Lung (tissue), 11 donors: ENCODE measurements at regions not wholly inside any gene's neighbourhood (a gene's known extent, or its start where the extent isn't known, plus 50 kb on each side); places are given as distances from the start of the nearest gene placed in this dataset.
A peak's percentile ranks its signal among the peaks of the same experiment; 100 is the strongest.

Source experiments
- ATAC-seq: fragments of 200-7000 bp; cut with Tn5 transposase; one replicate; pipeline ENCODE4 v1.9.1; 2020; ENCODE audit warnings: moderate number of reproducible peaks; ENCODE audit not compliant: insufficient read depth, low FRiP score
- DNase-seq, 3 donors: peaks; one replicate each; pipeline ENCODE4 v3.0.0-alpha.2; 2013 to 2017
- H3K27ac ChIP-seq, 2 donors: one replicate each; pipeline ENCODE4 v1.5.1; 2013; ENCODE audit warnings: mild to moderate bottlenecking in 2 of 2, moderate library complexity in 2 of 2, control low read depth in 1 of 2, inconsistent platforms in 1 of 2, low read depth in 1 of 2, low read length in 1 of 2
- H3K27me3 ChIP-seq, 3 donors: one replicate each; pipeline ENCODE4 v1.5.1; 2013; ENCODE audit warnings: low read length in 2 of 3; ENCODE audit not compliant: control insufficient read depth in 3 of 3, insufficient read depth in 3 of 3
- H3K36me3 ChIP-seq, 4 donors: one replicate each; pipeline ENCODE4 v1.5.1; 2013; ENCODE audit warnings: low read length in 4 of 4, mild to moderate bottlenecking in 1 of 4, moderate library complexity in 1 of 4; ENCODE audit not compliant: control insufficient read depth in 4 of 4, insufficient read depth in 4 of 4
- H3K4me1 ChIP-seq, 5 donors: one replicate each; pipeline ENCODE4 v1.5.1; 2013; ENCODE audit warnings: low read length in 5 of 5, mild to moderate bottlenecking in 2 of 5, moderate library complexity in 1 of 5; ENCODE audit not compliant: control insufficient read depth in 5 of 5, insufficient read depth in 5 of 5
- H3K4me3 ChIP-seq: one replicate; pipeline ENCODE4 v1.5.1; 2013; ENCODE audit warnings: mild to moderate bottlenecking, control low read depth, moderate library complexity
- H3K9ac ChIP-seq, 2 donors: one replicate each; pipeline ENCODE4 v1.5.1; 2013; ENCODE audit warnings: low read length in 2 of 2, control low read depth in 1 of 2; ENCODE audit not compliant: insufficient read depth in 1 of 2
- H3K9me3 ChIP-seq, 4 donors: one replicate each; pipeline ENCODE4 v1.5.1; 2013; ENCODE audit warnings: low read length in 3 of 4, mild to moderate bottlenecking in 1 of 4, moderate library complexity in 1 of 4; ENCODE audit not compliant: control insufficient read depth in 4 of 4, insufficient read depth in 3 of 4
- WGBS, 2 donors: extraction: QIAGEN DNeasy Blood & Tissue Kit; methylation state at CpG; one replicate each; pipeline ENCODE4 v1.1.7; 2013; 5-methylcytosine and 5-hydroxymethylcytosine counted together
- TF ChIP-seq, protein P1 (sequence below): IDR thresholded peaks from 2 replicates; pipeline ENCODE4 v1.5.1; 2012; ENCODE audit warnings: mild to moderate bottlenecking; ENCODE audit errors: control extremely low read depth, extremely low read depth
- donor health status: control.
- donor health status: control.
- donor health status: Bipolar disorder and iron deficiency.
- donor health status: healthy.
- donor health status: DM: yes; HTN: yes; CAD: no.

DNA sequence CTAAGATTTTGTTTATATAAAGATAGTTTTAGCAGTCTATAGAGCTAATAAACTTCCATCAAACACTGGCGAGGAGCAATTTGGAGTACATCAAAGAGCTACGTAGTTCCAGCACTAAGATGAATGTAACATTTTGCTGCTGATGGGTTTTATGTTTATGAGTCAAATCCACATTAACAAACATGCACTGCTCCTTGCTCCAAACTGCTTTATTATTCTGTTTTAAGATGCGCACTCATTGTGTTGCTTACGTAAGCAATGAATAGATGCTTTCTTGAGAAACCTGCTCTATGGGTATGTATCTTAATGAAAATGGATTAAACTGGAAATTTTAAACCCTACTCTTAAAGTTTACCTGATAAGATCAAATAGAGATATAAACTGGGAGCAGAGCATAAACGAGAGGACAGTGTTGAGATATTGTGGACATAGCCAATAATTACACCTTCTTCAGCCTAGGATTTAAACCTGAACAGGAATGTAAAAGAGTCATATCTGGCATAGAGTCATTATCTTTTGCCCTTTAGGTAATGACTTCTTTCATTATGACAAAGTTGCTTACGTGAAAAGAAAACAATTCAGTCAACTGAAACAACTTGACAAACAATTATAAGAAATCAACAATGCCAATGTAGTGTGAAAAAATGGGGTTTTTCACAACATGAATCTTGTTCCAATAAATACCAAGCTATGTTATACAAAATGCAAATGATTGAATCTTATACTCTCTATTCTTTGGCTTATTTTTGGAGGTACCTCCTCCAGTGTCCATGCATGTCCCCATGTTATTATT lies 153.5 kb upstream of the MTPN start:
- no peak for ATAC-seq
- Histone ChIP-seq H3K27me3 (no peaks in the 10 kb centered on the region), H3K9ac (no peak overlapping the region), H3K27ac (no peak overlapping the region), H3K4me3 (no peak overlapping the region), H3K36me3 (no peaks in the 10 kb centered on the region), H3K4me1 (peaks cover 0 to 25% (median 0%) of the 10 kb centered on the region in 5 donors), H3K9me3 (no peaks in the 10 kb centered on the region)
- peak in 2 of 3 donors; percentile 56 to 69 for DNase-seq
- TF ChIP-seq, protein P1, sequence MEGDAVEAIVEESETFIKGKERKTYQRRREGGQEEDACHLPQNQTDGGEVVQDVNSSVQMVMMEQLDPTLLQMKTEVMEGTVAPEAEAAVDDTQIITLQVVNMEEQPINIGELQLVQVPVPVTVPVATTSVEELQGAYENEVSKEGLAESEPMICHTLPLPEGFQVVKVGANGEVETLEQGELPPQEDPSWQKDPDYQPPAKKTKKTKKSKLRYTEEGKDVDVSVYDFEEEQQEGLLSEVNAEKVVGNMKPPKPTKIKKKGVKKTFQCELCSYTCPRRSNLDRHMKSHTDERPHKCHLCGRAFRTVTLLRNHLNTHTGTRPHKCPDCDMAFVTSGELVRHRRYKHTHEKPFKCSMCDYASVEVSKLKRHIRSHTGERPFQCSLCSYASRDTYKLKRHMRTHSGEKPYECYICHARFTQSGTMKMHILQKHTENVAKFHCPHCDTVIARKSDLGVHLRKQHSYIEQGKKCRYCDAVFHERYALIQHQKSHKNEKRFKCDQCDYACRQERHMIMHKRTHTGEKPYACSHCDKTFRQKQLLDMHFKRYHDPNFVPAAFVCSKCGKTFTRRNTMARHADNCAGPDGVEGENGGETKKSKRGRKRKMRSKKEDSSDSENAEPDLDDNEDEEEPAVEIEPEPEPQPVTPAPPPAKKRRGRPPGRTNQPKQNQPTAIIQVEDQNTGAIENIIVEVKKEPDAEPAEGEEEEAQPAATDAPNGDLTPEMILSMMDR: no peak
- WGBS, 2 donors: 73 to 83% methylated on average over 6 of the region's 6 CpGs

DNA sequence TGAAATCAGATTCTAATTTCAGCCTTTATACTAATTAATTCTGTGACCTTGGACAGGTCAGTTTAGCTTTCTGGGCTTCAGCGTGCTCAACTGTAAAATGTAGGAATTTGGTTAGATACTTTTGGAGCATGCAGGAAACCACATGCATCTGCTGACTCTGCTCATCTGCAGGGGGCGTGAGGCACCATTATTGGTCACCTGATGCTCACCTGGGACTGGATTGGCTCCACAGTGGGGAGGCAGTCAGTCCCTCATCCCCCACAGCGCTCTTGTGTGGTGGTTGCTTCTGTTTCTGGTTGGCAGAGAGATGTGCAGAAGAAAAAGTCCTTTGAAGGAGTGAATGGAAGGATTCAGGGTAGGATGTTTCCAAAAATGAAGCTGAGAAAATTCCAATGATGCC lies 150.9 kb upstream of the MTPN start:
- Histone ChIP-seq H3K36me3 (no peaks in the 10 kb centered on the region), H3K27ac (no peak overlapping the region), H3K9ac (no peak overlapping the region), H3K27me3 (no peaks in the 10 kb centered on the region), H3K9me3 (no peaks in the 10 kb centered on the region), H3K4me1 (peaks cover 0 to 15% (median 0%) of the 10 kb centered on the region in 5 donors), H3K4me3 (no peak overlapping the region)
- TF ChIP-seq, protein P1: no peak
- WGBS, 2 donors: 70 to 80% methylated on average over 3 of the region's 3 CpGs
- ATAC-seq (no peak), DNase-seq (no peak)

DNA sequence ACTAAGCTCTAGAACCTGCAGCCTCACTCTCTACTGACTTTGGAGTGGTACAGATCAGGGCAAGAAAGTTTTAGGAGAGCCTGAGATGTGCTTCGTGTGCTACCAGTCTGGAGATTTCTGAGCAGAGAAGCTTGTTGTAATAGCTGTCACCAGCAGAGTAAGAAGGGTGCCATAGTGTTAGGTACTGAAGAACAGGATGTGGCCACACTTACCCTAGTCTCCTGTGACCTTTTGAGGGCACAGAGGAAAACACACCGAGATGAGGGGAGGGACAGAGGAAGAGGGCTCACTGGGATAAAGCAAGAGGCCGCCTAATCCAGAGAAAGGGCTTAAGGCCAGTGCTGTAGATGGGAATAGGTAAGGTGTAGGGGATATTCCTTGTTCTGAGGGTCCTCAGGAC lies 146.2 kb upstream of the MTPN start:
- H3K27ac ChIP-seq: no peak overlapping the region
- H3K36me3 ChIP-seq: no peaks in the 10 kb centered on the region
- H3K4me1 ChIP-seq: peaks cover 0 to 15% (median 0%) of the 10 kb centered on the region in 5 donors
- no peak overlapping the region for H3K4me3 ChIP-seq
- no peaks in the 10 kb centered on the region for H3K27me3 ChIP-seq
- no peaks in the 10 kb centered on the region for H3K9me3 ChIP-seq
- WGBS, 2 donors: 79 to 84% methylated on average over 3 of the region's 3 CpGs
- TF ChIP-seq, protein P1: no peak
- DNase-seq (no peak), ATAC-seq (no peak)
- H3K9ac ChIP-seq: no peak overlapping the region

DNA sequence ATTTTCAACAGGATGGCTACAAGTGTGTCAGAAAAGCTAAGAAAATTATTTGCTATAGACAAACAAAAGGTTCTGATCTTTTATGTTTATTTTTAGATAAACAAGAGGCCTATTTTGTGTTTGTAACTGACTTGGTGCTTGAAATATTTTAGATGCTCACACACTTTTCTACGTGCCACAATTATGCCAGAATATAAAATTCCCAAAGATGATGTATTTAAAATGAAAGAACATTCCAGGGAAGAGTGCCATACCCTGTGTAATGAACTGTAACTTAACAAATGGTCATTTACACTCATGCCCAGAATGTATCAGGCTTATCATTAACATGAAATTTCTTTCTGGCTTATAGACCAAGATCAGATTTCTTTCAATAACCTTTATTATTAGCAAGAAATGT lies 144.9 kb upstream of the MTPN start:
- Histone ChIP-seq H3K9me3 (no peaks in the 10 kb centered on the region), H3K4me1 (peaks cover 0 to 15% (median 0%) of the 10 kb centered on the region in 5 donors), H3K9ac (no peak overlapping the region), H3K27ac (no peak overlapping the region), H3K4me3 (no peak overlapping the region), H3K36me3 (no peaks in the 10 kb centered on the region), H3K27me3 (no peaks in the 10 kb centered on the region)
- 45 to 64% methylated on average over 1 of the region's 1 CpG for WGBS, 2 donors
- ATAC-seq: no peak
- TF ChIP-seq, protein P1: no peak
- peak in 2 of 3 donors; percentile 64 to 80 for DNase-seq
